Prostate gland (tissue), 2 donors: ENCODE measurements at regions not wholly inside any gene's neighbourhood (a gene's known extent, or its start where the extent isn't known, plus 50 kb on each side); places are given as distances from the start of the nearest gene placed in this dataset.

Experiments
- DNase-seq: peaks from one replicate; pipeline ENCODE4 v3.0.0-alpha.2; 2019; ENCODE audit warnings: low spot score
- H3K27ac ChIP-seq, 2 donors: fragments of 200-600 bp; sonication (generic); 2 replicates each; pipeline ENCODE4 v1.5.1; 2017 to 2019
- H3K27me3 ChIP-seq: fragments of 200-600 bp; sonication (generic); replicated peaks from 2 replicates; pipeline ENCODE4 v1.5.1; 2019; ENCODE audit not compliant: insufficient read depth
- H3K36me3 ChIP-seq, 2 donors: fragments of 200-600 bp; sonication (generic); 1 replicate in 1 of 2; 2 replicates in 1 of 2; pipeline versions ENCODE4 v1.5.1 to v1.8.1; 2017 to 2019
- H3K4me1 ChIP-seq: fragments of 200-600 bp; sonication (generic); replicated peaks from 2 replicates; pipeline ENCODE4 v1.5.1; 2019
- H3K4me3 ChIP-seq, 2 donors: fragments of 200-600 bp; sonication (generic); 2 replicates each; pipeline ENCODE4 v1.5.1; 2017 to 2019
- H3K9me3 ChIP-seq: fragments of 200-600 bp; sonication (generic); 2 replicates; pipeline ENCODE4 v1.5.1; 2017
- POLR2A ChIP-seq: fragments of 450-650 bp; IDR thresholded peaks from one replicate; pipeline ENCODE4 v1.6.1; 2016; ENCODE audit warnings: antibody characterized with exemption, mild to moderate bottlenecking
- POLR2AphosphoS5 ChIP-seq: sonication (generic); formaldehyde crosslinking; IDR thresholded peaks from one replicate; pipeline ENCODE4 v1.6.1; 2017; ENCODE audit warnings: antibody characterized with exemption
- WGBS: methylation state at CpG from one replicate; pipeline ENCODE4 v1.1.5; 2018; 5-methylcytosine and 5-hydroxymethylcytosine counted together
- intact Hi-C: fragments of 100-400 bp; cut with DNase I; formaldehyde crosslinking; loops from one replicate; pipeline ENCODE4 v1.14.2; 2022
- TF ChIP-seq, protein P1 (sequence below), 4 experiments: fragments of 200-600 bp in 2 of 4; fragments of 450-650 bp in 2 of 4; sonication (generic) in 2 of 4; IDR thresholded peaks; 1 replicate in 3 of 4; 2 replicates in 1 of 4; pipeline ENCODE4 v1.5.1; 2016 to 2019; ENCODE audit warnings: antibody characterized with exemption in 4 of 4, mild to moderate bottlenecking in 2 of 4, moderate library complexity in 2 of 4

DNA sequence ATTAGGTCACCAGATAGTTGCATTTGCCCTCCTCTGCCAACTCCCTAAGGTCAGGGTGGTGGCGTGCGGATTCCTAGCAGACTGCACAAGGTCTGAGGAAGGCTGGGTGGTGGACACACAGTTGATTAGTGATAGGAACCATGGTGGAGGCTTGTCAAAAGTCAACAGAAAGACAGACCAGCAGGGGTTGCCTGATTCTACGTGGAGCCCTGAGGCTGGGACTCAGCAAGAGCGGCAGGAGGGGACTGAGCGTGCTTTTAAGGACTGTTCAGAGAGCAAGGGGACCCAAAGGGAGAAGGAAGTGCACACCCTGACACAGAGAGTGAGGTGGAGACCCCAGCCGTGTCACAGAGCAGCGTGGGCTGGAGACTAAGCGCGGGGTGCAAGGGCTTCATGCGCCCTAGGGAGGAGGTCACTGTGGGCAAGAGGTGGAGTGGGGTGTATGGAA, 513.2 kb downstream of the RNF144A start:
- Histone ChIP-seq H3K27ac (no peak overlapping the region), H3K4me3 (no peak overlapping the region), H3K27me3 (no peaks in the 10 kb centered on the region), H3K9me3 (no peaks in the 10 kb centered on the region), H3K4me1 (no peaks in the 10 kb centered on the region), H3K36me3 (no peaks in the 10 kb centered on the region)
- no peak for DNase-seq
- TF ChIP-seq, protein P1, sequence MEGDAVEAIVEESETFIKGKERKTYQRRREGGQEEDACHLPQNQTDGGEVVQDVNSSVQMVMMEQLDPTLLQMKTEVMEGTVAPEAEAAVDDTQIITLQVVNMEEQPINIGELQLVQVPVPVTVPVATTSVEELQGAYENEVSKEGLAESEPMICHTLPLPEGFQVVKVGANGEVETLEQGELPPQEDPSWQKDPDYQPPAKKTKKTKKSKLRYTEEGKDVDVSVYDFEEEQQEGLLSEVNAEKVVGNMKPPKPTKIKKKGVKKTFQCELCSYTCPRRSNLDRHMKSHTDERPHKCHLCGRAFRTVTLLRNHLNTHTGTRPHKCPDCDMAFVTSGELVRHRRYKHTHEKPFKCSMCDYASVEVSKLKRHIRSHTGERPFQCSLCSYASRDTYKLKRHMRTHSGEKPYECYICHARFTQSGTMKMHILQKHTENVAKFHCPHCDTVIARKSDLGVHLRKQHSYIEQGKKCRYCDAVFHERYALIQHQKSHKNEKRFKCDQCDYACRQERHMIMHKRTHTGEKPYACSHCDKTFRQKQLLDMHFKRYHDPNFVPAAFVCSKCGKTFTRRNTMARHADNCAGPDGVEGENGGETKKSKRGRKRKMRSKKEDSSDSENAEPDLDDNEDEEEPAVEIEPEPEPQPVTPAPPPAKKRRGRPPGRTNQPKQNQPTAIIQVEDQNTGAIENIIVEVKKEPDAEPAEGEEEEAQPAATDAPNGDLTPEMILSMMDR (IDR thresholded peaks at IDR 0.05) = no peak
- TF ChIP-seq POLR2A (no peak), POLR2AphosphoS5 (no peak)
- intact Hi-C loops = loop anchor here (10.0 kb wide), 1 partner anchor 1334 kb away; no protein-coding TSS in a partner anchor
- WGBS = 94% methylated on average over 10 of the region's 10 CpGs

DNA sequence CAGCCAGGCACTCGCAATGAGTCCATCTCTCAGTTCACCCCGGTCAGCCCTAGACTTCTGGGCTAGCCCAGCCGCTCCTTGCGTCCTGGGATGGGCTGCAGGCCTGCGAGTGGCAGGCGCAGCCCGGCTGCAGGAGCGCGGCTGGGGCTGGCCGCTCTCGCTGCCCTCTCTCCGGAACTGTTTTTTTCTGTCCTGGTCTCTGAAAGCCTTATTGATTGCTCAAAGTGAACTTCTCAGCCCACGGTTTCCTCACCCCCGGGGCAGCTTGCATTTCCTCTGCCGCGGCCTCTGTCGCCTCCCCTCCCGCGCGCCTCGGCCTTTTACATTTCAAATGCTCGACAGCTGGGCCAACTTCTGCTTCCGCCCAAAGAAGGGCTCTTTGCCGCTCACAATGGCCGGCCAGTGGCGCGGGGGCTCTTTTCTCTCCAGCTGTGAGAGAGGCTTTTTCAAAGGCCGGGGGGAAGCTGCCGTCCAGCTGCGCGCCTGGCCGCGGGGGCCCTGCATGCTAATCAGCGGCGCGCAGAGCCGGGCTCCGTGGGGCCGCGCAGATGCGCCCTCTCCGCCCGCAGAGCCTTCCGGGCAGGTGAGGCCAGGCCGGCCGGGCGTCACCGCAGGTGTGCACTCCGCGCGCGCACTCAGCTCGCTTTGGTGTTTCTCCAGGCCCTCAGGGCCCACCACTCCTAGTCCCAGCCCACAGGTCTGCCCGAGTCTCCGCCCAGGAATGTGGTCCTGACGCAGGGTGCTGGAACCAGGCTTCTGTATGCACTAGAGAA, 513.8 kb downstream of the RNF144A start:
- Histone ChIP-seq H3K27ac (no peak overlapping the region), H3K36me3 (no peaks in the 10 kb centered on the region), H3K27me3 (no peaks in the 10 kb centered on the region), H3K9me3 (no peaks in the 10 kb centered on the region), H3K4me1 (no peaks in the 10 kb centered on the region), H3K4me3 (peak overlapping the region in 1 of 2 donors; percentile 1)
- intact Hi-C loops = loop anchor here (10.0 kb wide), 1 partner anchor 1334 kb away; no protein-coding TSS in a partner anchor
- TF ChIP-seq POLR2A (no peak), POLR2AphosphoS5 (no peak)
- 20% methylated on average over 52 of the region's 56 CpGs for WGBS
- no peak for DNase-seq

DNA sequence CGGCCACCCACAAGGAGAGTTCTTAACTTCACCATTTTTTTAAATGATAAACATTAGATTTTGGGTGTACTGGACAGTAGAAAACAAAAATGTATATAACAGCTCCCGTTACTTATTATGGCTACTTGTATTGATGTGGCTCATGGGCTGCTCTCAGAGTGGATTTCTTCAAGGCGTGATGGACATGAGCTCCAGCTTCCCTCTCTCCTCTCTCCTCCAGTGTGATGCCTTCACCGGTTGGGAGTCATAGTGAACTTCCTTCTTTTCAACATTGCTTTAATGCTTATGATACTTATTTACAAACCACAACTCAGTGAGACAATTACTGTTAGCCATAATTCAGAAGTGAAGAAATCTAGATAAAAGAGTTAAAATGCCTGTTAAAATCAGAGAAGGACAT, 515.2 kb downstream of the RNF144A start:
- intact Hi-C loops = loop anchor here (10.0 kb wide), 1 partner anchor 1332 kb away; no protein-coding TSS in a partner anchor
- no peak for DNase-seq
- H3K27ac ChIP-seq = no peak overlapping the region
- no peaks in the 10 kb centered on the region for H3K9me3 ChIP-seq
- H3K27me3 ChIP-seq = no peaks in the 10 kb centered on the region
- TF ChIP-seq, protein P1 (IDR thresholded peaks at IDR 0.05) = no peak
- TF ChIP-seq POLR2AphosphoS5 = no peak
- no peak for TF ChIP-seq POLR2A
- H3K36me3 ChIP-seq = no peaks in the 10 kb centered on the region
- no peaks in the 10 kb centered on the region for H3K4me1 ChIP-seq
- no peak overlapping the region for H3K4me3 ChIP-seq
- WGBS = 96% methylated on average over 4 of the region's 4 CpGs

DNA sequence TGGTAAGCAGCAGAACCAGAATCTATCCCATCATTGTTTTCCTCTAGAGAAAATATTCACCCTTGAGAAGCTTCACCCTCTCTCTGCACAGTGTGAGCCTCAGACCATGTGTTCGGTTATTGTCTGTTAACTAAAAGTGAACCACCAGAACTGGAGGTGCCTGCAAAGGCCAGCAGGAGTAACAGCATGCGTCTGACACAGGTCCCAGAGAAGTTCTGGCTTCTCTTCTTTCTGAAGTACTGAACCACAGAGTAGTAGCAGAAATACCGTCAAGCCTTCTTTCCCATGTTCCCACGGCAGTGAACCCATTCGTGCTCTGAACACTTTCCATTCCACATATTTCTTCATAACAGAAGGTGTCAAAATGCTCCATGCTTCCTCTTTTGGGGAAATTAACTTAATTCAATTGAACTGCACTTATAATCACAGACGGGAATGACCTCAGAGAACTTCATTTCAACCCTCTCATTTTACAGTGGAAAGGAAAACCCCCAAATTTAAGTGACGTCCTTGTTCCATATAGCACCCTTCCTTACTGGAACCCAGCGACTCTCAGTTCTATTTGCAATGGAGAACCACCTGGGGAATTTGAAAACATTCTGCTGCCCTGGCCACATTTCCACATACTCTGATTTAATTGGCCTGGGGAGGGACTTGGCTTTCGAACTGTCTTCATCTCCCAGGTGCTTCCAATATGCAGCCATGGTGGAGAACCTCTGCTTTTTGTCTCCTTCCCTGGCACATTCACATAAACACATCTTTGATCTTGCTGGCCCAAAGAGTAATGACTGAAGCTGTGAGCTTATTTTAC, 519.1 kb downstream of the RNF144A start:
- Histone ChIP-seq H3K27ac (no peak overlapping the region), H3K36me3 (no peaks in the 10 kb centered on the region), H3K9me3 (no peaks in the 10 kb centered on the region), H3K4me1 (no peaks in the 10 kb centered on the region), H3K4me3 (no peak overlapping the region), H3K27me3 (no peaks in the 10 kb centered on the region)
- no peak for DNase-seq
- intact Hi-C loops = loop anchor here (10.0 kb wide), 1 partner anchor 1328 kb away; no protein-coding TSS in a partner anchor
- WGBS = 79% methylated on average over 9 of the region's 9 CpGs
- TF ChIP-seq POLR2AphosphoS5 (no peak), POLR2A (no peak)
- TF ChIP-seq, protein P1 (IDR thresholded peaks at IDR 0.05) = no peak

DNA sequence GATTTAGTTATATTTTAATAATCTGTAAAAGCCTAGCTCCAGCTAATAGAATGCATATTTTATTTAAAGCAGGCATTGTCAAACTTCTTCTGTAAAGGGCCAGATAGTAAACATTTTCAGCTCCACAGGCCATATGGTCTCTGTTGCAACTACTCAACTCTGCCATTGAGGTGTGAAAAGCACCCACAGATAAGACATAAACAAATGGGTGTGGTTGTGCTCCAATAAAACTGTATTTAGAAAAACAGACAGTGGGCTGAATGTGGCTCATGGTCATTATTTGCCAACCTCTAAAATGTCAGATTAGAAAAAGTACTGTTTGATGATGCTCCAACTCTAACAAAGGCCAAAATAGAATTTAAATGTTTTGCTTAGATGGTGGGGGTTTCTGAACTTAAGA, 519.9 kb downstream of the RNF144A start:
- intact Hi-C loops = loop anchor here (10.0 kb wide), 1 partner anchor 1328 kb away; no protein-coding TSS in a partner anchor
- H3K9me3 ChIP-seq = no peaks in the 10 kb centered on the region
- DNase-seq = no peak
- no peaks in the 10 kb centered on the region for H3K36me3 ChIP-seq
- H3K27me3 ChIP-seq = no peaks in the 10 kb centered on the region
- H3K4me3 ChIP-seq = no peak overlapping the region
- no peaks in the 10 kb centered on the region for H3K4me1 ChIP-seq
- no peak overlapping the region for H3K27ac ChIP-seq
- TF ChIP-seq, protein P1 (IDR thresholded peaks at IDR 0.05) = no peak
- TF ChIP-seq POLR2AphosphoS5 (no peak), POLR2A (no peak)
